ENCODE measurements at regions not wholly inside any gene's neighbourhood (a gene's known extent, or its start where the extent isn't known, plus 50 kb on each side); places are given as distances from the start of the nearest gene placed in this dataset.

- TF ChIP-seq, protein P1, sequence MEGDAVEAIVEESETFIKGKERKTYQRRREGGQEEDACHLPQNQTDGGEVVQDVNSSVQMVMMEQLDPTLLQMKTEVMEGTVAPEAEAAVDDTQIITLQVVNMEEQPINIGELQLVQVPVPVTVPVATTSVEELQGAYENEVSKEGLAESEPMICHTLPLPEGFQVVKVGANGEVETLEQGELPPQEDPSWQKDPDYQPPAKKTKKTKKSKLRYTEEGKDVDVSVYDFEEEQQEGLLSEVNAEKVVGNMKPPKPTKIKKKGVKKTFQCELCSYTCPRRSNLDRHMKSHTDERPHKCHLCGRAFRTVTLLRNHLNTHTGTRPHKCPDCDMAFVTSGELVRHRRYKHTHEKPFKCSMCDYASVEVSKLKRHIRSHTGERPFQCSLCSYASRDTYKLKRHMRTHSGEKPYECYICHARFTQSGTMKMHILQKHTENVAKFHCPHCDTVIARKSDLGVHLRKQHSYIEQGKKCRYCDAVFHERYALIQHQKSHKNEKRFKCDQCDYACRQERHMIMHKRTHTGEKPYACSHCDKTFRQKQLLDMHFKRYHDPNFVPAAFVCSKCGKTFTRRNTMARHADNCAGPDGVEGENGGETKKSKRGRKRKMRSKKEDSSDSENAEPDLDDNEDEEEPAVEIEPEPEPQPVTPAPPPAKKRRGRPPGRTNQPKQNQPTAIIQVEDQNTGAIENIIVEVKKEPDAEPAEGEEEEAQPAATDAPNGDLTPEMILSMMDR (IDR thresholded peaks at IDR 0.05; ENCODE audit: borderline replicate concordance, extremely low read depth, low read length, poor library complexity, severe bottlenecking): no peak
- TF ChIP-seq EZH2 (IDR thresholded peaks at IDR 0.05; ENCODE audit: borderline replicate concordance, low read depth, low read length, severe bottlenecking): no peak
These were observed 1750.6 kb upstream of the CDH9 start for GRCh38 chr5:28788954-28789353.

All from DND-41 (cell line).